B cell (primary cell): ENCODE measurements at regions not wholly inside any gene's neighbourhood (a gene's known extent, or its start where the extent isn't known, plus 50 kb on each side); places are given as distances from the start of the nearest gene placed in this dataset.

Experiments used
- CTCF ChIP-seq: fragments of 200-600 bp; IDR thresholded peaks from one replicate; pipeline ENCODE4 v1.8.0; 2022; ENCODE audit warnings: antibody characterized with exemption, mild to moderate bottlenecking
- EZH2 ChIP-seq: IDR thresholded peaks from 2 replicates; pipeline ENCODE4 v1.6.1; 2012; ENCODE audit warnings: borderline replicate concordance, low read depth, mild to moderate bottlenecking, moderate library complexity, low read length; ENCODE audit not compliant: insufficient read depth, poor library complexity, severe bottlenecking

- TF ChIP-seq CTCF: peak; percentile 90
- TF ChIP-seq EZH2: no peak
Observed at GRCh38 chr4:85147481-85148076, 181.1 kb upstream of the WDFY3 start.
